NCI-H2196 treated with DMSO at 0.1 percent for 48 hours (cell line): ENCODE measurements at regions not wholly inside any gene's neighbourhood (a gene's known extent, or its start where the extent isn't known, plus 50 kb on each side); places are given as distances from the start of the nearest gene placed in this dataset.
"Not testable (repeated sequence)": the region's sequence is repeated elsewhere in the genome, so short reads cannot be mapped to it uniquely, and the experiment has no call there.

ENCODE experiments used
- DNase-seq: peaks from one replicate; lab custom pipeline; 2025; ENCODE audit not compliant: unreplicated experiment; lab: John Stamatoyannopoulos, UW

DNA sequence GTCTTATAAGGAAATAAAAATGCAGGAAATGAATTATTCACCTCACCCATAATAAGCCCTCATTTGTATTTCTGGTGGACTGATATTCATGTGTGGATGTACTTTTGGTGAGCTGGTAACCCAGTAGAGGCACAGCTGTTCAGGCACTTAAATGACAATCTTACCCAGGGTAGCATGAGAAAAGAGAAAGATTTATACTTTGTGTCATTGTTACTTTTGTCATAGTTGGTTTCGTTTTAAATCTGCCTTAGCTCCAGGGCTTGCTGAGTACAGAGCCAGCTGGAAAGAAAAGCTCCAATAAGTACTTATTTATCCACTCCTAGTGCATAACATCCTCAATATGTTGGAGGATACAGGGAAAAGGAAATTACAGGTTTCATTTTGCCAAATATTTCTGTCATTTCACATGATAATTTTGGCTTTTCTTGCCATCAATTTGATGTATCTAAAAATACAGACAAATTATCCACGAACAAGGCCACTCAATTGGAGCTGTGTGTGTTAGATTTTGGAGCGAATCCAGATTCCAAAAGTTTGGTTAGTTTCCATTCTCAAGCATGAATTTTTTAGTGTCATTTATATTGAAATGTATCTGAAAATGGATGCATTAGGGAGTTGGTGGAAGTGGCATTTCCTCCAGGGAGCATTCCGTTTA, 1276.1 kb upstream of the FAM98A start:
- no peak for DNase-seq

DNA sequence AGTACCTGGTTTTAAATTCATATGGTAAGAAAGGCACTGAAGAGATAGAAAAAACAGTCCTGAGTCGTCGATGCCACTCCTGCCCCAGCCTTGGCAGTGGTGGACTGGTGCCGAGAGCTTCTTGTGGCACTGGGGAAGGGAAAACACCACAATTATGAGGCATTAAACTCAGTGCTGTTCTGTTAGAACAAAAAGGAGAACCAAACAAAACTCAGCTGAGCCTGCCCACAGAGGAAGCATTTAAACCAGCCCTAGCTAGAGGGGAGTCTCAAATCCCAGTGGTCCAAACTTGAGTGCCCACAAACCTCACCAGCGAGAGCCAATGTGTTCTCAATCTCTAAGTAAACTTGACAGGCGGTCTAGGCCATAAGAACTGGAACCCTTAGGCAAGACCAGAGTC, 1254.5 kb upstream of the FAM98A start:
- no peak for DNase-seq

DNA sequence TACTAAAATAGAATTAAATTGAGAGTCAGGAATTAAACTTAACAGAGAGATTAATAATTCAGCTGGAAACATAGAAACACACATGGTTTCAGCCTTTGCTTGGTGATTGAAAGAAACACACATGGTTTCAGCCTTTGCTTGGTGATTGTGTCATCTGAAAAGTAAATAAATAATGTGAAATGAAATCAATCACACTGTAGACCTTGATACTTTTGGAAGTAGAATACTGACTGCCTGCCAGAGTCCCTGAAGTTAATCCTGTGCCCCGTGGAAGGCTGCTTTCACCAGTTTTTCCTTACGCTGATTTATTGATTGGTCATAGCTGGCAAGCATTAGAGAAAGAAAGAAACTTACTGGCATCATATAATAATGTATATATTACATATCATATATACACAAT, 1252.7 kb upstream of the FAM98A start:
- DNase-seq: no peak

GRCh38 chr2:34849827-34850226, 1250.7 kb upstream of the FAM98A start:
- no peak for DNase-seq

DNA sequence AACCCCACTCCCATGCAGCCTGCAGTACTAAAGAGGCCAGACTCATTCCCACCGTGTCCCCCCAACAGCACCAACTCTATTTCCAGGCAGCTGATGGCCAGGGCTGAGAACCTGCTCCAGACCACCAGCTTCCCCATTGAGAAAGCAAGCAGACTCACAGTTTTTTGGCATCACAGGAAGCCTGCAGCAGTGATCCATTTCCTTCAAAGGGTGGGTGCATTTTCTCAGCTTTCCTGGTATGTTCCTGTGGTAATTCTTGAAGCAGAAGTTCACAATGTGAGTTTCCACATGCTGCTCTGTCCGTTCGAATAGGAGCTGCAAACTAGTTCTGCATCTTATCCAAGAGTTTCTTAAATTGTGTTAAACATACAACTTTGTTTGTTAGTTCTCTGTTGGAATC, 1249.6 kb upstream of the FAM98A start:
- DNase-seq: no peak

DNA sequence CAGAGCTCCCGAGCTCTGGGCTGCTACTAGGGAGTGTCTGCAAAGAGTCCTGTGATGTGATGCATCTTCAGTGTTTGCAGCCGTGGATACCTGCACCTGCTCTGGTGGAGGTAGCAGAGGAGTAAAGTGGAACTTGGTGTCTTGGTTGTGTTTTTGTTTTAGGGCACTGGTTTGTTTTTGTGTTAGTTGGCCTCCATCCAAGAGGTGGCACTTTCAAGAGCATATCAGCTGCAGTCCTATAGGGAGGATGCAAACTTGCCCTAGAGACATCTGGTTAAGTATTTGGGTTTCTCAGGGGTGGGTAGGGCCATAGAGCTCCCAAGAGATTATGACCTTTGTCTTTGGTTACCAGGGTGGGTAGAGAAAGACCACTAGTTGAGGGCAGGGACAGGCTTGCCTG, 1249.0 kb upstream of the FAM98A start:
- DNase-seq: no peak

GRCh38 chr2:34844629-34845028, 1245.5 kb upstream of the FAM98A start:
- no peak for DNase-seq

- no peak for DNase-seq
These were observed 1239.3 kb upstream of the FAM98A start for GRCh38 chr2:34838408-34838807.

- DNase-seq: no peak
These were observed 1237.3 kb upstream of the FAM98A start for GRCh38 chr2:34836361-34836760.

GRCh38 chr2:34831096-34831495, 1232.0 kb upstream of the FAM98A start:
- no peak for DNase-seq

DNA sequence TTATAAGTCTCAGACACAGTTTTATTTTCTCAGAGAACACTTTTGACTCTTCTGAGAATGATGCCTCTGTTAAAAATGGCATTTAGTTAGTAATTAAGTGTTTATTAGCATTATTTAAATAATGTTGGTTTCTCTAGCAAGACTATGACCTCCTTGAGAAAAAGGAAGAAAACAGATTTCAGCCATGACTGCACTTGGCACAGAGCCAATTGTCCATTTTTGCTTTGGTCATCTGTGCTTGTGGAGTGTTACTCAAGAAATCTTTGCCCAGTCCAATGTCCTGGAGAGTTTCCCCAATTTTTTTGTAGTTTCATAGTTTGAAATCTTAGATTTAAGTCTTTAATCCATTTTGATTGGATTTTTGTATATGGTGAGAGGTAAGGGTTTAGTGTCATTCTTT, 1229.4 kb upstream of the FAM98A start:
- DNase-seq: no peak

- no peak for DNase-seq
These were observed 1228.3 kb upstream of the FAM98A start for GRCh38 chr2:34827398-34827797.

GRCh38 chr2:34825686-34826085, 1226.6 kb upstream of the FAM98A start:
- DNase-seq: no peak

- no peak for DNase-seq
These were observed 1223.5 kb upstream of the FAM98A start for GRCh38 chr2:34822616-34823015.

DNA sequence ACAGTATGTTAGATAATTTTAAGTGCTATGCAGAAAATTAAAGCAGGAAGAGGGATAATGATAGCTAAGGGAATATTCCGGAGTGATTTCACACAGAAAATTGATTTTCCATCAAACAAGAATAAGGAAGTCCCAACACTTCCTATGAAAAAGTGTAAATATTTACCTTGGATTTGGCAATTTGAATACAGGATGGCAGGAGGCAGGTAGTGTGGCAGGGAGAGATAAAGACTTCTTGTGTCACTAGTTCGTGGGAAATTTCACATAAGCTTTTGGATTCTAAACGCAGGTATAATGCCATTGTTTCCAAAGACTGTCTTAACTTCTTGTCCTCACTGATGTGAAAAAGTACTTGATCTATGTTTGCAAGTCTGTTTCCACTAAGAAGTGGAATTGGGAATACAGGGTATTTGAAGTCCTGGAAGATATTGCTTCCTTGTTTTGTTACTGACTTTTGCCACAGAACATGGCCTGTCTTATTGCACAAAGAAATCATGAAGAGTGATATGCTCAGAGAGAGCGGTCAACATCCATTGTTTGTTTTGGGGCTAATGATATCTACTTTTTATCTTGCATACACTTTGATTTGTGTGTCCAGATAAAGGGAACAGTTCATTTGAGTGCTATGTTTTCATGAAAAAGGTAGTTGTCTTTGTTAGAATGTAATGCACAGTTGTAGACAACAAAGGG, 1216.1 kb upstream of the FAM98A start:
- no peak for DNase-seq

- DNase-seq: no peak
These were observed 1211.4 kb upstream of the FAM98A start for GRCh38 chr2:34810456-34810855.

DNA sequence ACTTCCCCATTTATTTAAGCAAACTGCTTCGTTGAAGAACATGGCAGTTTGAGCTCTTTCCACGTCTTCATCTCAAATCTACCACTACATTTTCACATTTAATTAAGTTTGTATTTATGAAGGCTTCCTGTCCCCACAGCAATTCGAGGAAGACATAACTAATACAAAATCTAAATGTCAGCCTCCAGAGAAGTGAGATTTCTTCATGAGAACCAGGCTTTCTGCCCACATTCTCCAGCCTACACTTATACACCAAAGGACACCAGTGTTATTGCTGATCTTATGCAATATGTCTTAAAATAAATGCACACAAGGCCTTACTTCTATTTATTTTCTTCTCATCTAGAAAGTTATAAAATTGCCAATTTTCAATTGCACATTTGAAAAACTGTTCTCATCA, 1209.3 kb upstream of the FAM98A start:
- DNase-seq: no peak

- DNase-seq: no peak
These were observed 1207.8 kb upstream of the FAM98A start for GRCh38 chr2:34806891-34807290.

- DNase-seq: no peak
These were observed 1207.3 kb upstream of the FAM98A start for GRCh38 chr2:34806396-34806795.

DNA sequence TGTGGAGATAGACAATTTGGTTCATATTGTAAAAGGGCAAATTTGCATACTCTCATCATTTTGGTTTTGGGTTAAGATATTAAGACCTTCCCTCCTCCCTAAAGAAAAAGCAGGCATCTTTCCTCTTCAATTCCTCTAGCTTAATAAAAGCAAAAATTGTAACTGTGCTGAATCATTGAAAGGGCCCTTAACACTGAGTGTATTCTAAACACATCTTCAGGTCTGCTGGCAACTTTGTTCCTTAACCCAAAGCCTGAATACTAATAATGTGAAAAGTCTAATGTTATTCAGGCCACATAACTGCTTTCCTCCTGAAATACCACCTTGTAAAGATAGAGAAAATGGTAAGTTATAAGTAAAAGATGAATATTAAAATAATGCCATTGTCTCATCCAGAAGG, 1200.5 kb upstream of the FAM98A start:
- no peak for DNase-seq

DNA sequence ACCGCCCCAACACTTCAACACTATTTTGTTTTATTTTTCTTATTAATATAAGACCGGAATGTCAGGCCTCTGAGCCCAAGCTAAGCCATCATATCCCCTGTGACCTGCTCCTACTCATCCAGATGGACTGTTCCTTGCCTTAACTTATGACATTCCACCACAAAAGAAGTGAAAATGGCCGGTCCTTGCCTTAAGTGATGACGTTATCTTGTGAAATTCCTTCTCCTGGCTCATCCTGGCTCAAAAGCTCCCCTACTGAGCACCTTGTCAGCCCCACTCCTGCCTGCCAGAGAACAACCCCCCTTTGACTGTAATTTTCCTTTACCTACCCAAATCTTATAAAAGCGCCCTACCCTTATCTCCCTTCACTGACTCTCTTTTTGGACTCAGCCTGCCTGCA, 1196.5 kb upstream of the FAM98A start:
- DNase-seq: not testable (repeated sequence)

DNA sequence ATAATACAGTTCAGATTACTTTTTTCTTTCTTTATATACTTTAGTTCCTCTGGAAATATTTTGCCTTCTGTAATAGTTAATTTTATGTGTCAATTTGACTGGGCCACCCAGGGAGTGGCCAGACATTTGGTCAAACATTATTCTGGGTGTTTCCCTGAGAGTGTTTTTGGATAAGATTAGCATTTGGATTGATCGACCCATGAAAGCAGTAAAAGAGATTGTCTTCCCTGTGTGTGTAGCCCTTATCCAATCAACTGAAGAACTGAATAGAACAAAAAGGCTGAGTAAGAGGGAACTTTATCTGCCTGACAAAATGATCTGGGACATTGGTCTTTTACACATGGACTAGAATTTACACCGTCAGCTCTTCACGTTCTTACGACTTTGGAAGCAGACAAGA, 1190.1 kb upstream of the FAM98A start:
- no peak for DNase-seq

- no peak for DNase-seq
These were observed 1188.2 kb upstream of the FAM98A start for GRCh38 chr2:34787341-34787740.
